GM19395 (cell line): ENCODE measurements at regions not wholly inside any gene's neighbourhood (a gene's known extent, or its start where the extent isn't known, plus 50 kb on each side); places are given as distances from the start of the nearest gene placed in this dataset.

Experiments
- ATAC-seq: cut with Tn5 transposase; IDR thresholded peaks from one replicate; pipeline ENCODE4 v1.9.1; 2021; ENCODE audit warnings: mild to moderate bottlenecking, moderate library complexity; ENCODE audit not compliant: unreplicated experiment

- ATAC-seq = no peak
Measured at GRCh38 chr2:204012072-204012653, 75.6 kb downstream of the ICOS start.

GRCh38 chr2:204015118-204015843 lies 78.7 kb downstream of the ICOS start:
- ATAC-seq = no peak

- no peak for ATAC-seq
Measured at GRCh38 chr2:204018717-204019116, 82.2 kb downstream of the ICOS start.

- ATAC-seq = peak; percentile 55
Measured at GRCh38 chr2:204019572-204020501, 83.3 kb downstream of the ICOS start.

- no peak for ATAC-seq
Measured at GRCh38 chr2:204021290-204022081, 84.9 kb downstream of the ICOS start.

- ATAC-seq = no peak
Measured at GRCh38 chr2:204022550-204022949, 86.0 kb downstream of the ICOS start.

GRCh38 chr2:204023088-204023487 lies 86.5 kb downstream of the ICOS start:
- no peak for ATAC-seq

GRCh38 chr2:204024503-204024902 lies 87.9 kb downstream of the ICOS start:
- ATAC-seq = no peak

- ATAC-seq = no peak
Measured at GRCh38 chr2:204024906-204025475, 88.4 kb downstream of the ICOS start.

GRCh38 chr2:204026294-204026693 lies 89.7 kb downstream of the ICOS start:
- no peak for ATAC-seq

- ATAC-seq = peak; percentile 95
Measured at GRCh38 chr2:204027091-204027490, 90.5 kb downstream of the ICOS start.

GRCh38 chr2:204030322-204030721 lies 93.8 kb downstream of the ICOS start:
- ATAC-seq = no peak

GRCh38 chr2:204031056-204031455 lies 94.5 kb downstream of the ICOS start:
- ATAC-seq = no peak

- no peak for ATAC-seq
Measured at GRCh38 chr2:204032301-204032700, 95.7 kb downstream of the ICOS start.

- no peak for ATAC-seq
Measured at GRCh38 chr2:204033611-204034495, 97.3 kb downstream of the ICOS start.

- no peak for ATAC-seq
Measured at GRCh38 chr2:204036706-204037105, 100.1 kb downstream of the ICOS start.

GRCh38 chr2:204037286-204037685 lies 100.7 kb downstream of the ICOS start:
- no peak for ATAC-seq

GRCh38 chr2:204039298-204039838 lies 102.8 kb downstream of the ICOS start:
- no peak for ATAC-seq

GRCh38 chr2:204040016-204040415 lies 103.5 kb downstream of the ICOS start:
- no peak for ATAC-seq
